NCI-H187 treated with DMSO at 0.1 percent for 48 hours (cell line): ENCODE measurements at regions not wholly inside any gene's neighbourhood (a gene's known extent, or its start where the extent isn't known, plus 50 kb on each side); places are given as distances from the start of the nearest gene placed in this dataset.

Experiments
- DNase-seq: peaks from one replicate; lab custom pipeline; 2025; lab: John Stamatoyannopoulos, UW

GRCh38 chr5:164600274-164600673 lies 1094.9 kb downstream of the MAT2B start:
- DNase-seq = no peak

- DNase-seq = no peak
Observed at GRCh38 chr5:164600929-164601535, 1095.6 kb downstream of the MAT2B start.

- DNase-seq = no peak
Observed at GRCh38 chr5:164608507-164608906, 1103.1 kb downstream of the MAT2B start.

- DNase-seq = no peak
Observed at GRCh38 chr5:164610374-164610773, 1105.0 kb downstream of the MAT2B start.

- no peak for DNase-seq
Observed at GRCh38 chr5:164614707-164615106, 1109.3 kb downstream of the MAT2B start.

GRCh38 chr5:164617290-164617689 lies 1111.9 kb downstream of the MAT2B start:
- no peak for DNase-seq

- no peak for DNase-seq
Observed at GRCh38 chr5:164627021-164627420, 1121.6 kb downstream of the MAT2B start.

GRCh38 chr5:164636456-164636855 lies 1131.0 kb downstream of the MAT2B start:
- DNase-seq = no peak

GRCh38 chr5:164637931-164638521 lies 1132.6 kb downstream of the MAT2B start:
- DNase-seq = no peak

- DNase-seq = no peak
Observed at GRCh38 chr5:164649266-164649665, 1143.8 kb downstream of the MAT2B start.

- DNase-seq = no peak
Observed at GRCh38 chr5:164650427-164650826, 1145.0 kb downstream of the MAT2B start.

- no peak for DNase-seq
Observed at GRCh38 chr5:164651546-164652275, 1146.3 kb downstream of the MAT2B start.

- DNase-seq = no peak
Observed at GRCh38 chr5:164652276-164652660, 1146.8 kb downstream of the MAT2B start.

- DNase-seq = no peak
Observed at GRCh38 chr5:164663198-164663989, 1158.0 kb downstream of the MAT2B start.

- DNase-seq = no peak
Observed at GRCh38 chr5:164671640-164672039, 1166.2 kb downstream of the MAT2B start.

- no peak for DNase-seq
Observed at GRCh38 chr5:164672205-164672604, 1166.8 kb downstream of the MAT2B start.

GRCh38 chr5:164672931-164673694 lies 1167.7 kb downstream of the MAT2B start:
- no peak for DNase-seq

- DNase-seq = no peak
Observed at GRCh38 chr5:164679461-164679860, 1174.0 kb downstream of the MAT2B start.

- no peak for DNase-seq
Observed at GRCh38 chr5:164680216-164680615, 1174.8 kb downstream of the MAT2B start.

GRCh38 chr5:164680812-164681520 lies 1175.5 kb downstream of the MAT2B start:
- DNase-seq = no peak

- no peak for DNase-seq
Observed at GRCh38 chr5:164687391-164687790, 1182.0 kb downstream of the MAT2B start.
